Nephron (organoid): ENCODE measurements at regions not wholly inside any gene's neighbourhood (a gene's known extent, or its start where the extent isn't known, plus 50 kb on each side); places are given as distances from the start of the nearest gene placed in this dataset.

Experiments
- H3K27ac Mint-ChIP-seq, 3 experiments: 2 replicates each; pipeline ENCODE4 v1.8.0; 2020; ENCODE audit warnings: mixed read lengths in 3 of 3, mild to moderate bottlenecking in 2 of 3, moderate library complexity in 1 of 3
- H3K27me3 Mint-ChIP-seq: 2 replicates; pipeline ENCODE4 v1.8.0; 2021; ENCODE audit warnings: low read depth, mild to moderate bottlenecking, moderate library complexity, mixed read lengths
- H3K36me3 Mint-ChIP-seq: 2 replicates; pipeline ENCODE4 v1.8.0; 2020; ENCODE audit warnings: low read depth, mixed read lengths
- H3K4me1 Mint-ChIP-seq: 2 replicates; pipeline ENCODE4 v1.8.0; 2020; ENCODE audit warnings: mixed read lengths
- H3K4me3 Mint-ChIP-seq, 3 experiments: 2 replicates each; pipeline ENCODE4 v1.8.0; 2020; ENCODE audit warnings: mild to moderate bottlenecking in 3 of 3, mixed read lengths in 3 of 3, moderate library complexity in 2 of 3
- H3K9me3 Mint-ChIP-seq: 2 replicates; pipeline ENCODE4 v1.8.0; 2020; ENCODE audit warnings: mixed read lengths
- TF ChIP-seq, protein P1 (sequence below), 3 experiments: fragments of 200-600 bp; sonication (generic); IDR thresholded peaks; one replicate each; pipeline ENCODE4 v1.5.0; 2021; ENCODE audit warnings: antibody characterized with exemption in 3 of 3; ENCODE audit not compliant: unreplicated experiment in 3 of 3

GRCh38 chr6:74953708-74954107, 252.1 kb downstream of the COL12A1 start:
- TF ChIP-seq, protein P1, sequence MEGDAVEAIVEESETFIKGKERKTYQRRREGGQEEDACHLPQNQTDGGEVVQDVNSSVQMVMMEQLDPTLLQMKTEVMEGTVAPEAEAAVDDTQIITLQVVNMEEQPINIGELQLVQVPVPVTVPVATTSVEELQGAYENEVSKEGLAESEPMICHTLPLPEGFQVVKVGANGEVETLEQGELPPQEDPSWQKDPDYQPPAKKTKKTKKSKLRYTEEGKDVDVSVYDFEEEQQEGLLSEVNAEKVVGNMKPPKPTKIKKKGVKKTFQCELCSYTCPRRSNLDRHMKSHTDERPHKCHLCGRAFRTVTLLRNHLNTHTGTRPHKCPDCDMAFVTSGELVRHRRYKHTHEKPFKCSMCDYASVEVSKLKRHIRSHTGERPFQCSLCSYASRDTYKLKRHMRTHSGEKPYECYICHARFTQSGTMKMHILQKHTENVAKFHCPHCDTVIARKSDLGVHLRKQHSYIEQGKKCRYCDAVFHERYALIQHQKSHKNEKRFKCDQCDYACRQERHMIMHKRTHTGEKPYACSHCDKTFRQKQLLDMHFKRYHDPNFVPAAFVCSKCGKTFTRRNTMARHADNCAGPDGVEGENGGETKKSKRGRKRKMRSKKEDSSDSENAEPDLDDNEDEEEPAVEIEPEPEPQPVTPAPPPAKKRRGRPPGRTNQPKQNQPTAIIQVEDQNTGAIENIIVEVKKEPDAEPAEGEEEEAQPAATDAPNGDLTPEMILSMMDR (IDR thresholded peaks at IDR 0.05; ENCODE audit: unreplicated experiment in 3 of 3) = no peak
- Mint-ChIP-seq H3K27ac (no peak overlapping the region), H3K36me3 (no peaks in the 10 kb centered on the region)

DNA sequence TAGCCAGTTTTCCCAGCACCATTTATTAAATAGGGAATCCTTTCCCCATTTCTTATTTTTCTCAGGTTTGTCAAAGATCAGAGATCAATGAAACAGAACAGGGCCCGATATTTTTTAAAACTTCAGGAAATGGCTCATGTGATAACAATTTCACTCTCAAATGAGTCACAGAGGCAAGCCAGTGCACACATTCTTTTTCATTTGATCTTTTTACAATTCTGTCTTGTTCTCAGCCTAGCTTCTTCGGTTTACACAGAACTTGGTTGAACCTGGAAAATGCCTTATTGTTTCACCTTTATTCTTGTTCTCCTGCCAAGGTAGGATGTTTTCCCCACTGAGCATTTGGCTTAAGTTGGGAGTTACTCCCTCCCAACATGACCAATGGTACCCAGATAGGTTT, 258.9 kb downstream of the COL12A1 start:
- Mint-ChIP-seq H3K4me3 (no peak overlapping the region), H3K27ac (no peak overlapping the region), H3K27me3 (no peaks in the 10 kb centered on the region), H3K4me1 (no peaks in the 10 kb centered on the region), H3K36me3 (no peaks in the 10 kb centered on the region), H3K9me3 (peaks cover 8% of the 10 kb centered on the region)
- TF ChIP-seq, protein P1 (IDR thresholded peaks at IDR 0.05; ENCODE audit: unreplicated experiment in 3 of 3) = no peak

More at GRCh38 chr6:74953708-74954107, 252.1 kb downstream of the COL12A1 start:
- Mint-ChIP-seq H3K9me3 (peaks cover 18% of the 10 kb centered on the region), H3K27me3 (no peaks in the 10 kb centered on the region), H3K4me3 (no peak overlapping the region), H3K4me1 (no peaks in the 10 kb centered on the region)

- TF ChIP-seq, protein P1 (IDR thresholded peaks at IDR 0.05; ENCODE audit: unreplicated experiment in 3 of 3) = no peak
- H3K36me3 Mint-ChIP-seq = no peaks in the 10 kb centered on the region
- H3K4me3 Mint-ChIP-seq = no peak overlapping the region
- no peaks in the 10 kb centered on the region for H3K27me3 Mint-ChIP-seq
- H3K27ac Mint-ChIP-seq = no peak overlapping the region
- no peaks in the 10 kb centered on the region for H3K9me3 Mint-ChIP-seq
- H3K4me1 Mint-ChIP-seq = peaks cover 11% of the 10 kb centered on the region
Measured at GRCh38 chr6:74942130-74942529, 263.7 kb downstream of the COL12A1 start.

- H3K4me3 Mint-ChIP-seq = no peak overlapping the region
- no peaks in the 10 kb centered on the region for H3K9me3 Mint-ChIP-seq
- no peaks in the 10 kb centered on the region for H3K36me3 Mint-ChIP-seq
- peaks cover 11% of the 10 kb centered on the region for H3K4me1 Mint-ChIP-seq
- TF ChIP-seq, protein P1 (IDR thresholded peaks at IDR 0.05; ENCODE audit: unreplicated experiment in 3 of 3) = no peak
- H3K27me3 Mint-ChIP-seq = no peaks in the 10 kb centered on the region
- no peak overlapping the region for H3K27ac Mint-ChIP-seq
Measured at GRCh38 chr6:74941424-74941823, 264.4 kb downstream of the COL12A1 start.

DNA sequence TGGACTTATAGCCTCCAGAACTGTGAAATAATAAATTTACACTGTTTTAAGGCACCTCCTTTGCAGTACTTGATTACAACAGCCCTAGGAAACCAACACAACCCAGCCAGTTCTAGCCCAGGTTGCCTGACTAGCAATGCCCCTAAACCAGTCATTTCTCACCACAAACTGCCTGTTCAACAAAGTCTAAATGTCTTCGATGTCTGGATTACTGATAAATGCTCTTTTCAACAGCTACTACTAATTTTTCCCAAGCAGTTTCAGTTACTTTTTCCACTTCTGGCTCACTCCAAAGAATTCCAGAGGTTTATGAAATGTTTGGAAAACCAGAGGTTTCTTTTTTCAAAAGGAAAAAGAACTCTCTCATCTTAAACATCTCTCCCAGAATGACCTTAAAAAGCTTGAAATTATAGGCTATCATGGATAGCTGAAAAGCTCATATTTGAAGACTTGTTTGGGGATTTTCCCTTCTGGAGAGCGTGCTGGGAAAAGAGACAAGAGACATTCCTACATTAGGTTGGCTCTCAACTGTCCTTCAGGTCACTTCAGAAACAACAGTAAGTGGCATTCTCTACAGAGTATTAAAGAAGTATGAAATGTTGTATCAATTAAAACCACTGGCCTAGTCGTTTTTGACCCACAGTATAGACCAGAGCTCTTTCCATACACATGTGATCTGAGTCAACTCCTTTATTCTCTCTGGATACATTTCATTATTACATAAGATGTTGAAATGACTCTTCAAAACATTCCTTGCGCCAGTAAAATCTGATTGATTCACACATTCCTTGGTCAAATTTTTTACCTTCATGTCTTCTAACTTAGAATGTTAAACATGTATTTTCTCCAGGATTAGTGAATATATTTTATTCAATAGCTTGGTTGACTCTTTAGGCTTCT, 265.9 kb downstream of the COL12A1 start:
- peak overlapping the region in 1 of 3 experiments; percentile 41 for H3K27ac Mint-ChIP-seq
- H3K4me3 Mint-ChIP-seq = no peak overlapping the region
- no peaks in the 10 kb centered on the region for H3K36me3 Mint-ChIP-seq
- peaks cover 11% of the 10 kb centered on the region for H3K4me1 Mint-ChIP-seq
- H3K9me3 Mint-ChIP-seq = no peaks in the 10 kb centered on the region
- TF ChIP-seq, protein P1 (IDR thresholded peaks at IDR 0.05; ENCODE audit: unreplicated experiment in 3 of 3) = no peak
- H3K27me3 Mint-ChIP-seq = no peaks in the 10 kb centered on the region
